Osteoblast (primary cell): ENCODE measurements at regions not wholly inside any gene's neighbourhood (a gene's known extent, or its start where the extent isn't known, plus 50 kb on each side); places are given as distances from the start of the nearest gene placed in this dataset.
"Not testable (repeated sequence)": the region's sequence is repeated elsewhere in the genome, so short reads cannot be mapped to it uniquely, and the experiment has no call there.

Source experiments
- DNase-seq: peaks from one replicate; pipeline ENCODE4 v3.0.0; 2011; ENCODE audit warnings: low spot score, mixed read lengths; ENCODE audit not compliant: insufficient read length; ENCODE audit errors: missing footprints
- H2AFZ ChIP-seq: 2 replicates; pipeline ENCODE4 v1.6.0; 2011; ENCODE audit warnings: mild to moderate bottlenecking, low read length
- H3K27ac ChIP-seq: 2 replicates; pipeline ENCODE4 v1.5.1; 2011; ENCODE audit warnings: mild to moderate bottlenecking, low read depth, low read length, moderate library complexity
- H3K27me3 ChIP-seq: 2 replicates; pipeline ENCODE4 v1.6.0; 2012; ENCODE audit warnings: mild to moderate bottlenecking, control low read depth, inconsistent platforms, low read length, moderate library complexity; ENCODE audit not compliant: insufficient read depth
- H3K36me3 ChIP-seq: 2 replicates; pipeline ENCODE4 v1.5.1; 2011; ENCODE audit warnings: mild to moderate bottlenecking, low read length, control low read depth, moderate library complexity; ENCODE audit not compliant: insufficient read depth
- H3K4me1 ChIP-seq: 2 replicates; pipeline ENCODE4 v1.5.1; 2011; ENCODE audit warnings: mild to moderate bottlenecking, low read length, control low read depth, moderate library complexity; ENCODE audit not compliant: insufficient read depth
- H3K4me2 ChIP-seq: 2 replicates; pipeline ENCODE4 v1.6.0; 2011; ENCODE audit warnings: mild to moderate bottlenecking, low read length; ENCODE audit not compliant: insufficient read depth
- H3K4me3 ChIP-seq: fragments of 200-600 bp; sonication (generic); 3 replicates; pipeline ENCODE4 v1.5.1; 2012; ENCODE audit warnings: mild to moderate bottlenecking, low read length, inconsistent platforms; ENCODE audit not compliant: insufficient read depth
- H3K79me2 ChIP-seq: 2 replicates; pipeline ENCODE4 v1.6.0; 2012; ENCODE audit warnings: mild to moderate bottlenecking, low read length, control low read depth, inconsistent platforms; ENCODE audit not compliant: insufficient read depth
- H3K9me3 ChIP-seq: 2 replicates; pipeline ENCODE4 v1.5.1; 2011; ENCODE audit warnings: low read depth, low read length, control low read depth
- H4K20me1 ChIP-seq: 2 replicates; pipeline ENCODE4 v1.6.0; 2012; ENCODE audit warnings: mild to moderate bottlenecking, low read length, control low read depth; ENCODE audit not compliant: insufficient read depth
- TF ChIP-seq, protein P1 (sequence below): IDR thresholded peaks from 2 replicates; pipeline ENCODE4 v1.5.1; 2011; ENCODE audit warnings: mild to moderate bottlenecking, low read depth, low read length, moderate library complexity; ENCODE audit errors: extremely low read depth

DNA sequence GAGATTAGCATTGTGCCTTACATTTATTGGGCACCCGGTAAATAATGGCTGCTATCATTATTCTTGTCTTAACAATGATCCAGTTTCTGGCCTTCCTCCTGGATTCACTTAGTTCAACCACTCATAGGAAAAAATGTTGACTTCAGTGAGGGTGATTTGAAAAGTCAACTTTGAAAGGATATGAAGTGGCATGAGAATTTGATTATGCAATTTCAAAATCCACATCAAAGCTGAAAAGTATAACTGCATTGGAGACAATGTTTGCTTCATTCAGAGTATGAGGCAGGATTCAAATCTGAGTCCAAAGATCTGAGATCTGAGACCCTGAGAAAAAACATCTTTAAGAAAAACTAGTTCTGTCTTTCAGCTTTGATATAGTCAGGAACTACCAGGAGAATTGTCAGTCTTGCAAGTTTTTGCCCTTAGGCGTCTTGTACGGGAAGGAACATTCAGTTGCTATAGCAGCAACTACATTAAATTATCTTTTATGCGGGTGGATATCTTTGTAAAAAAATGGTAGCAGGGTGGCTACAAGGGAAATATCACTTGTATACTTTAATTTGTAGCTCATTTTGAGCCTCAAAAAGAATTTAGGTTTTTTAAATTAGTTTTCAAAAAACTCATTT is 587.5 kb upstream of the LCORL start:
- no peak overlapping the region for H3K4me3 ChIP-seq
- no peak overlapping the region for H2AFZ ChIP-seq
- no peak overlapping the region for H3K27ac ChIP-seq
- H4K20me1 ChIP-seq: no peaks in the 10 kb centered on the region
- no peaks in the 10 kb centered on the region for H3K4me1 ChIP-seq
- no peaks in the 10 kb centered on the region for H3K36me3 ChIP-seq
- no peaks in the 10 kb centered on the region for H3K27me3 ChIP-seq
- DNase-seq: no peak
- TF ChIP-seq, protein P1, sequence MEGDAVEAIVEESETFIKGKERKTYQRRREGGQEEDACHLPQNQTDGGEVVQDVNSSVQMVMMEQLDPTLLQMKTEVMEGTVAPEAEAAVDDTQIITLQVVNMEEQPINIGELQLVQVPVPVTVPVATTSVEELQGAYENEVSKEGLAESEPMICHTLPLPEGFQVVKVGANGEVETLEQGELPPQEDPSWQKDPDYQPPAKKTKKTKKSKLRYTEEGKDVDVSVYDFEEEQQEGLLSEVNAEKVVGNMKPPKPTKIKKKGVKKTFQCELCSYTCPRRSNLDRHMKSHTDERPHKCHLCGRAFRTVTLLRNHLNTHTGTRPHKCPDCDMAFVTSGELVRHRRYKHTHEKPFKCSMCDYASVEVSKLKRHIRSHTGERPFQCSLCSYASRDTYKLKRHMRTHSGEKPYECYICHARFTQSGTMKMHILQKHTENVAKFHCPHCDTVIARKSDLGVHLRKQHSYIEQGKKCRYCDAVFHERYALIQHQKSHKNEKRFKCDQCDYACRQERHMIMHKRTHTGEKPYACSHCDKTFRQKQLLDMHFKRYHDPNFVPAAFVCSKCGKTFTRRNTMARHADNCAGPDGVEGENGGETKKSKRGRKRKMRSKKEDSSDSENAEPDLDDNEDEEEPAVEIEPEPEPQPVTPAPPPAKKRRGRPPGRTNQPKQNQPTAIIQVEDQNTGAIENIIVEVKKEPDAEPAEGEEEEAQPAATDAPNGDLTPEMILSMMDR: no peak
- H3K9me3 ChIP-seq: no peaks in the 10 kb centered on the region
- H3K79me2 ChIP-seq: no peaks in the 10 kb centered on the region
- no peak overlapping the region for H3K4me2 ChIP-seq

DNA sequence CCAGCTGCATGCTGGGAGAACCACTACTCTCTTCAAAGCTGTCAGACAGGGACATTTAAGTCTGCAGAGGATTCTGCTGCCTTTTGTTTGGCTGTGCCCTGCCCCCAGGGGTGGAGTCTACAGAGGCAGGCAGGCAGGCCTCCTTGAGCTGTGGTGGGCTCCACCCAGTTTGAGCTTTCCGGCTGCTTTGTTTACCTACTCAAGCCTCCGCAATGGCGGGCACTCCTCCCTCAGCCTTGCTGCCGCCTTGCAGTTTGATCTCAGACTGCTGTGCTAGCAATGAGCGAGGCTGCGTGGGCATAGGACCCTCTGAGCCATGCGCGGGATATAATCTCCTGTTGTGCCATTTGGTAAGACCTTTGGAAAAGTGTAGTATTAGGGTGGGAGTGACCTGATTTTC is 581.1 kb upstream of the LCORL start:
- not testable (repeated sequence) for H3K9me3 ChIP-seq, H3K79me2 ChIP-seq, H2AFZ ChIP-seq, H4K20me1 ChIP-seq, DNase-seq, H3K4me1 ChIP-seq, H3K4me2 ChIP-seq, H3K4me3 ChIP-seq, H3K27ac ChIP-seq, H3K36me3 ChIP-seq, H3K27me3 ChIP-seq

DNA sequence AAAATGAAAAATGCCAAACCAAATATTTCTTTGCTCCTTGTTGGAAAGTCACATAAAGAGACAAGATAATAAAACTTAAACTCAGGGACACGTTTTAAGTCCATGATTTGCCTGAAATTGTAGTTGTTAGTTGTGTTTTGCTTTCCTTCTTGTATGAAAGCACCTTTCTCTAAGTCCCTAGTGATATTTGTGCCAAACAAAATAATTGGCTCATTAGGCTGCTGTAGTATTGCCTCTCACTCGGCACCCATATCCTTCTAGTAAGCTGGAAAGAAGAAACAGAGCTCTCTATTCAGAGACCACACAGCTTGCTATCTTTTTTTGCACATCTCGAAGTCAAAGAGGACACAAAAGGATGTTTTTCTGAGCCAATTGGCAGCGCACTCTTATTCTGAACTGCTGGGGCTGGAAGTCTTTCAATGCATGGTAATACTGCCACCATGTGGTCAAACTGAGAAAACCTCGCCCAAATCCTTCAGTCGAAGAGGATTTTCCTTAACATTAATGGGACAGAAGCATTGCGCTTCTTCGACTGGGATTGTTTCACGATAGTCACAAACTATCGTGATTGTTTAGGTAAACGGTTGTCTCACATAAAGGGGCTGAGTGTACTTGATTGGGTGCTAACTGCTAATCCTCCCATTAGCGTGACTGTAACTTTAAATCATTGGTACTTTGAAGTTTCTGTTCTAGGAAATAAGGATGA is 571.9 kb upstream of the LCORL start:
- Histone ChIP-seq H3K27ac (no peak overlapping the region), H3K79me2 (no peaks in the 10 kb centered on the region), H3K4me1 (peaks cover 4% of the 10 kb centered on the region), H3K4me2 (peak overlapping the region; percentile 87), H3K4me3 (peak overlapping the region; percentile 63), H3K27me3 (no peaks in the 10 kb centered on the region), H2AFZ (peak overlapping the region; percentile 82), H3K9me3 (no peaks in the 10 kb centered on the region), H3K36me3 (no peaks in the 10 kb centered on the region), H4K20me1 (no peaks in the 10 kb centered on the region)
- DNase-seq: peak; percentile 83
- TF ChIP-seq, protein P1: peak; percentile 87

GRCh38 chr4:18582841-18583240 is 561.3 kb upstream of the LCORL start:
- Histone ChIP-seq H3K4me3 (no peak overlapping the region), H3K36me3 (no peaks in the 10 kb centered on the region), H3K27ac (no peak overlapping the region), H2AFZ (no peak overlapping the region), H4K20me1 (no peaks in the 10 kb centered on the region), H3K4me2 (no peak overlapping the region), H3K4me1 (no peaks in the 10 kb centered on the region), H3K27me3 (no peaks in the 10 kb centered on the region), H3K9me3 (no peaks in the 10 kb centered on the region), H3K79me2 (no peaks in the 10 kb centered on the region)
- DNase-seq: no peak
- TF ChIP-seq, protein P1: no peak
